HEK293 (cell line): ENCODE measurements at regions not wholly inside any gene's neighbourhood (a gene's known extent, or its start where the extent isn't known, plus 50 kb on each side); places are given as distances from the start of the nearest gene placed in this dataset.

Experiments
- GLIS2 ChIP-seq: fragments of 450-650 bp; formaldehyde crosslinking; IDR thresholded peaks from 2 replicates; pipeline ENCODE4 v1.5.1; 2016; ENCODE audit warnings: missing biosample characterization, missing genetic modification characterization
- RBAK ChIP-seq: fragments of 450-650 bp; formaldehyde crosslinking; IDR thresholded peaks from 2 replicates; pipeline ENCODE4 v1.5.1; 2016; ENCODE audit warnings: missing biosample characterization, missing genetic modification characterization
- YY1 ChIP-seq: fragments of 450-650 bp; formaldehyde crosslinking; IDR thresholded peaks from 2 replicates; pipeline ENCODE4 v1.5.1; 2018; ENCODE audit warnings: missing biosample characterization, missing genetic modification characterization
- ZBTB1 ChIP-seq: fragments of 450-650 bp; formaldehyde crosslinking; IDR thresholded peaks from 2 replicates; pipeline ENCODE4 v1.5.1; 2016; ENCODE audit warnings: missing biosample characterization, missing genetic modification characterization
- ZBTB26 ChIP-seq: fragments of 450-650 bp; formaldehyde crosslinking; optimal IDR thresholded peaks from 2 replicates; pipeline ENCODE3; 2016; ENCODE audit warnings: missing biosample characterization, mild to moderate bottlenecking, missing genetic modification characterization
- ZBTB48 ChIP-seq: fragments of 450-650 bp; formaldehyde crosslinking; IDR thresholded peaks from 2 replicates; pipeline ENCODE4 v1.5.1; 2016; ENCODE audit warnings: missing biosample characterization, missing genetic modification characterization
- ZNF394 ChIP-seq: fragments of 450-650 bp; formaldehyde crosslinking; IDR thresholded peaks from 2 replicates; pipeline ENCODE4 v1.5.1; 2016; ENCODE audit warnings: missing biosample characterization, missing genetic modification characterization, mild to moderate bottlenecking, moderate library complexity, borderline replicate concordance
- ZNF623 ChIP-seq: fragments of 450-650 bp; formaldehyde crosslinking; IDR thresholded peaks from 2 replicates; pipeline ENCODE4 v1.5.1; 2016; ENCODE audit warnings: missing biosample characterization, missing genetic modification characterization
- ZNF768 ChIP-seq: fragments of 450-650 bp; formaldehyde crosslinking; IDR thresholded peaks from 2 replicates; pipeline ENCODE4 v1.5.1; 2018; ENCODE audit warnings: missing biosample characterization, mild to moderate bottlenecking, missing genetic modification characterization
- ZNF776 ChIP-seq: fragments of 450-650 bp; formaldehyde crosslinking; IDR thresholded peaks from 2 replicates; pipeline ENCODE4 v1.5.0; 2017; ENCODE audit warnings: missing biosample characterization, missing genetic modification characterization, borderline replicate concordance
- ZNF830 ChIP-seq: fragments of 450-650 bp; IDR thresholded peaks from 2 replicates; pipeline ENCODE4 v1.5.0; 2018; ENCODE audit warnings: missing biosample characterization, missing genetic modification characterization, low read depth, mild to moderate bottlenecking, moderate library complexity
- TF ChIP-seq, protein P1 (sequence below): fragments of 450-650 bp; formaldehyde crosslinking; IDR thresholded peaks from 2 replicates; pipeline ENCODE4 v1.5.1; 2016; ENCODE audit warnings: missing biosample characterization, missing genetic modification characterization, low read depth

DNA sequence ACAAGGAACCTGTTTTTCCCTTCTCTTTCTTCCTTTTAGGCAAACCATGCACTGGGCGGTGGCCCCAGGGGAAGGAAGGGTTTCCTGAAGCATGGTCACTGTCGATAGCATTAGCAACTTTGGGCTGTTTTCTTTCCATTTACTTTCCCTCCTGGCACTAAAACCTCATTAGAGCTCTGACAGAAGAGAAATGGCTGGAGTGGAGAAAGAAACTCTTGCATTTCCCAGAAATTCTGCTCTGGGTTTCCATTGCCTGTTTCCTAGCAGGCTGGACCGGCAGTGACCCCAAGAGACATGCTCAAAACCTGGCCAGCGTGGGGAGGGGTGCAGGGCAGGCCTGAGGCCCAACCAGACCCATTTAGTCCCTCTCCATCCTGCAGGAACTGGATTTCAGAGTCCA, 230.7 kb upstream of the CCL2 start:
- no peak for TF ChIP-seq ZNF394 (tag by site-specific recombination)
- no peak for TF ChIP-seq YY1
- no peak for TF ChIP-seq GLIS2 (tag by site-specific recombination)
- TF ChIP-seq ZNF830: no peak
- TF ChIP-seq, protein P1, sequence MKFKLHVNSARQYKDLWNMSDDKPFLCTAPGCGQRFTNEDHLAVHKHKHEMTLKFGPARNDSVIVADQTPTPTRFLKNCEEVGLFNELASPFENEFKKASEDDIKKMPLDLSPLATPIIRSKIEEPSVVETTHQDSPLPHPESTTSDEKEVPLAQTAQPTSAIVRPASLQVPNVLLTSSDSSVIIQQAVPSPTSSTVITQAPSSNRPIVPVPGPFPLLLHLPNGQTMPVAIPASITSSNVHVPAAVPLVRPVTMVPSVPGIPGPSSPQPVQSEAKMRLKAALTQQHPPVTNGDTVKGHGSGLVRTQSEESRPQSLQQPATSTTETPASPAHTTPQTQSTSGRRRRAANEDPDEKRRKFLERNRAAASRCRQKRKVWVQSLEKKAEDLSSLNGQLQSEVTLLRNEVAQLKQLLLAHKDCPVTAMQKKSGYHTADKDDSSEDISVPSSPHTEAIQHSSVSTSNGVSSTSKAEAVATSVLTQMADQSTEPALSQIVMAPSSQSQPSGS: no peak
- no peak for TF ChIP-seq ZBTB48
- no peak for TF ChIP-seq ZNF623 (tag by site-specific recombination)
- no peak for TF ChIP-seq ZNF776 (tag by site-specific recombination)
- TF ChIP-seq RBAK (tag by site-specific recombination): no peak
- TF ChIP-seq ZBTB1 (tag by site-specific recombination): no peak
- no peak for TF ChIP-seq ZNF768 (tag by site-specific recombination)
- TF ChIP-seq ZBTB26: no peak
